HEK293 (cell line): ENCODE measurements at regions not wholly inside any gene's neighbourhood (a gene's known extent, or its start where the extent isn't known, plus 50 kb on each side); places are given as distances from the start of the nearest gene placed in this dataset.

Experiments used
- CTCF ChIA-PET: fragments of 350-600 bp; formaldehyde crosslinking; extraction: SDS; loops from one replicate; lab custom pipeline; 2021; ENCODE audit warnings: antibody characterized with exemption; lab: Yijun Ruan, JAX
- POLR2A ChIA-PET: fragments of 300-600 bp; formaldehyde crosslinking; extraction: SDS; loops from one replicate; lab custom pipeline; 2020; ENCODE audit warnings: antibody characterized with exemption, inconsistent platforms; lab: Yijun Ruan, JAX
- H3K27ac ChIP-seq: fragments of 200-500 bp; sonication (Bioruptor generic); 2 replicates; pipeline ENCODE4 v1.5.1; 2014; ENCODE audit warnings: low read depth, low read length, control low read depth, inconsistent platforms; ENCODE audit errors: extremely low read depth
- H3K36me3 ChIP-seq, 2 experiments: fragments of 200-500 bp in 1 of 2; sonication (Bioruptor generic) in 1 of 2; 1 replicate in 1 of 2; 2 replicates in 1 of 2; pipeline ENCODE4 v1.5.1; 2014 to 2017; ENCODE audit warnings: inconsistent platforms in 2 of 2, low read length in 2 of 2; ENCODE audit not compliant: control insufficient read depth in 2 of 2, insufficient read depth in 1 of 2
- H3K4me1 ChIP-seq: fragments of 200-500 bp; sonication (Bioruptor generic); 2 replicates; pipeline ENCODE4 v1.5.1; 2014; ENCODE audit warnings: mild to moderate bottlenecking, low read length, inconsistent platforms; ENCODE audit not compliant: control insufficient read depth, insufficient read depth
- H3K4me3 ChIP-seq: 2 replicates; pipeline ENCODE4 v1.5.1; 2011; ENCODE audit warnings: low read depth, mild to moderate bottlenecking, control low read depth, low read length, moderate library complexity
- H3K9me3 ChIP-seq: fragments of 200-500 bp; sonication (Bioruptor generic); 2 replicates; pipeline ENCODE4 v1.5.1; 2014; ENCODE audit warnings: low read depth, low read length, inconsistent platforms; ENCODE audit not compliant: control insufficient read depth, insufficient read depth
- KLF1 ChIP-seq: fragments of 450-650 bp; formaldehyde crosslinking; IDR thresholded peaks from 2 replicates; pipeline ENCODE4 v1.5.1; 2016; ENCODE audit warnings: missing biosample characterization, missing genetic modification characterization
- TRIM28 ChIP-seq: IDR thresholded peaks from 2 replicates; pipeline ENCODE4 v1.6.1; 2011; ENCODE audit warnings: low read length, control low read depth, borderline replicate concordance
- ZBTB10 ChIP-seq: fragments of 450-650 bp; formaldehyde crosslinking; IDR thresholded peaks from 2 replicates; pipeline ENCODE4 v1.5.1; 2016; ENCODE audit warnings: missing biosample characterization, missing genetic modification characterization
- ZBTB20 ChIP-seq: fragments of 450-650 bp; formaldehyde crosslinking; IDR thresholded peaks from 2 replicates; pipeline ENCODE4 v1.5.1; 2016; ENCODE audit warnings: missing biosample characterization, missing genetic modification characterization
- ZBTB49 ChIP-seq: fragments of 450-650 bp; formaldehyde crosslinking; IDR thresholded peaks from 2 replicates; pipeline ENCODE4 v1.5.1; 2016; ENCODE audit warnings: missing biosample characterization, missing genetic modification characterization, low read depth
- ZFP3 ChIP-seq: fragments of 450-650 bp; formaldehyde crosslinking; IDR thresholded peaks from 2 replicates; pipeline ENCODE4 v1.5.1; 2016; ENCODE audit warnings: low read depth, missing biosample characterization, missing genetic modification characterization
- ZNF175 ChIP-seq: fragments of 450-650 bp; formaldehyde crosslinking; IDR thresholded peaks from 2 replicates; pipeline ENCODE4 v1.5.1; 2016; ENCODE audit warnings: missing biosample characterization, missing genetic modification characterization
- ZNF248 ChIP-seq: fragments of 450-650 bp; formaldehyde crosslinking; IDR thresholded peaks from 2 replicates; pipeline ENCODE4 v1.5.1; 2017; ENCODE audit warnings: missing biosample characterization, missing genetic modification characterization
- ZNF341 ChIP-seq: fragments of 450-650 bp; formaldehyde crosslinking; IDR thresholded peaks from 2 replicates; pipeline ENCODE4; 2016; ENCODE audit warnings: low read depth, missing biosample characterization, missing genetic modification characterization
- ZNF350 ChIP-seq: fragments of 450-650 bp; formaldehyde crosslinking; IDR thresholded peaks from 2 replicates; pipeline ENCODE4 v1.5.0; 2017; ENCODE audit warnings: missing biosample characterization, mild to moderate bottlenecking, missing genetic modification characterization
- ZNF37A ChIP-seq: fragments of 450-650 bp; IDR thresholded peaks from 2 replicates; pipeline ENCODE4 v1.5.1; 2018; ENCODE audit warnings: missing biosample characterization, missing genetic modification characterization
- ZNF426 ChIP-seq: fragments of 450-650 bp; formaldehyde crosslinking; IDR thresholded peaks from 2 replicates; pipeline ENCODE4 v1.5.1; 2017; ENCODE audit warnings: missing biosample characterization, missing genetic modification characterization, mild to moderate bottlenecking, inconsistent platforms, moderate library complexity
- ZNF518A ChIP-seq: fragments of 450-650 bp; formaldehyde crosslinking; conservative IDR thresholded peaks from 2 replicates; pipeline ENCODE4 v1.5.1; 2016; ENCODE audit warnings: low read depth, missing biosample characterization, missing genetic modification characterization
- ZNF529 ChIP-seq: fragments of 450-650 bp; formaldehyde crosslinking; IDR thresholded peaks from 2 replicates; pipeline ENCODE4 v1.5.1; 2017; ENCODE audit warnings: missing genetic modification characterization, missing biosample characterization; ENCODE audit not compliant: insufficient replicate concordance
- ZNF660 ChIP-seq: fragments of 450-650 bp; IDR thresholded peaks from 2 replicates; pipeline ENCODE4 v1.5.1; 2018; ENCODE audit warnings: missing biosample characterization, mild to moderate bottlenecking, missing genetic modification characterization
- ZNF837 ChIP-seq: fragments of 450-650 bp; formaldehyde crosslinking; IDR thresholded peaks from 2 replicates; pipeline ENCODE4 v1.5.1; 2016; ENCODE audit warnings: missing biosample characterization, missing genetic modification characterization
- ZXDB ChIP-seq: fragments of 450-650 bp; formaldehyde crosslinking; IDR thresholded peaks from 2 replicates; pipeline ENCODE4 v1.5.1; 2016; ENCODE audit warnings: missing biosample characterization, missing genetic modification characterization

GRCh38 chr11:11169715-11170351 lies 183.2 kb downstream of the CSNK2A3 start (continued):
- TF ChIP-seq ZNF518A (no peak), ZBTB20 (tag by site-specific recombination) (no peak)

GRCh38 chr11:11167806-11168205 lies 185.2 kb downstream of the CSNK2A3 start:
- no peak for TF ChIP-seq ZBTB10 (tag by site-specific recombination)
- no peak for TF ChIP-seq ZNF350
- no peak for TF ChIP-seq ZNF341 (tag by site-specific recombination)
- TF ChIP-seq ZNF660 (tag by site-specific recombination), result no peak
- TF ChIP-seq ZBTB20 (tag by site-specific recombination), result no peak
- TF ChIP-seq ZNF529 (tag by site-specific recombination), result no peak
- TF ChIP-seq ZFP3 (tag by site-specific recombination), result no peak
- TF ChIP-seq ZNF175, result no peak
- TF ChIP-seq KLF1 (tag by site-specific recombination), result no peak
- TF ChIP-seq ZBTB49 (tag by site-specific recombination), result no peak
- TF ChIP-seq ZNF37A (tag by site-specific recombination), result no peak
- no peak for TF ChIP-seq ZNF426 (tag by site-specific recombination)
- no peak for TF ChIP-seq ZNF837 (tag by site-specific recombination)
- no peak for TF ChIP-seq ZNF248 (tag by site-specific recombination)
- TF ChIP-seq ZXDB (tag by site-specific recombination), result no peak
- TF ChIP-seq TRIM28, result no peak
- TF ChIP-seq, all 188 proteins: peak for 0
- H3K9me3 ChIP-seq, result no peaks in the 10 kb centered on the region
- H3K27ac ChIP-seq, result no peak overlapping the region
- H3K36me3 ChIP-seq, result no peaks in the 10 kb centered on the region
- no peaks in the 10 kb centered on the region for H3K4me1 ChIP-seq
- ChIA-PET POLR2A (no interaction called here), CTCF (interaction anchor here (0.6 to 0.7 kb wide), 2 partner anchors 9 to 11 kb away, joined by 3 read pairs; no protein-coding TSS in a partner anchor)
- no peak overlapping the region for H3K4me3 ChIP-seq
